T-helper 1 cell treated with Interleukin-12 subunit alpha and Interleukin-12 subunit beta and Interleukin-4 antibody, amounts not matched to agents 30 μg/mL and 1 μg/mL, for 36 hours (primary cell): ENCODE measurements at regions not wholly inside any gene's neighbourhood (a gene's known extent, or its start where the extent isn't known, plus 50 kb on each side); places are given as distances from the start of the nearest gene placed in this dataset.

Source experiments
- H3K27ac Mint-ChIP-seq: one replicate; pipeline ENCODE4 v1.8.0; 2021; ENCODE audit warnings: mild to moderate bottlenecking, mixed read lengths
- H3K27me3 Mint-ChIP-seq: one replicate; pipeline ENCODE4 v1.8.0; 2021; ENCODE audit warnings: low read depth, mixed read lengths
- H3K36me3 Mint-ChIP-seq: one replicate; pipeline ENCODE4 v1.8.0; 2021; ENCODE audit warnings: low read depth, mixed read lengths
- H3K4me1 Mint-ChIP-seq: one replicate; pipeline ENCODE4 v1.8.0; 2021; ENCODE audit warnings: low read depth, mixed read lengths
- H3K4me3 Mint-ChIP-seq: one replicate; pipeline ENCODE4 v1.8.0; 2021; ENCODE audit warnings: mild to moderate bottlenecking, moderate library complexity, mixed read lengths
- H3K9me3 Mint-ChIP-seq: one replicate; pipeline ENCODE4 v1.8.0; 2021; ENCODE audit warnings: mixed read lengths

GRCh38 chr6:9439621-9440330 is 975.1 kb downstream of the TFAP2A start:
- H3K27me3 Mint-ChIP-seq, result no peaks in the 10 kb centered on the region
- no peak overlapping the region for H3K27ac Mint-ChIP-seq
- no peaks in the 10 kb centered on the region for H3K36me3 Mint-ChIP-seq
- no peaks in the 10 kb centered on the region for H3K4me1 Mint-ChIP-seq
- peaks cover 12% of the 10 kb centered on the region for H3K9me3 Mint-ChIP-seq
- no peak overlapping the region for H3K4me3 Mint-ChIP-seq

- H3K4me1 Mint-ChIP-seq, result no peaks in the 10 kb centered on the region
- H3K27me3 Mint-ChIP-seq, result no peaks in the 10 kb centered on the region
- H3K27ac Mint-ChIP-seq, result no peak overlapping the region
- H3K4me3 Mint-ChIP-seq, result no peak overlapping the region
- peaks cover 4% of the 10 kb centered on the region for H3K9me3 Mint-ChIP-seq
- H3K36me3 Mint-ChIP-seq, result no peaks in the 10 kb centered on the region
Observed at GRCh38 chr6:9437836-9438235, 977.0 kb downstream of the TFAP2A start.

- Mint-ChIP-seq H3K36me3 (no peaks in the 10 kb centered on the region), H3K4me3 (no peak overlapping the region), H3K27me3 (no peaks in the 10 kb centered on the region), H3K27ac (no peak overlapping the region), H3K4me1 (no peaks in the 10 kb centered on the region), H3K9me3 (peaks cover 8% of the 10 kb centered on the region)
Observed at GRCh38 chr6:9435281-9435680, 979.6 kb downstream of the TFAP2A start.

DNA sequence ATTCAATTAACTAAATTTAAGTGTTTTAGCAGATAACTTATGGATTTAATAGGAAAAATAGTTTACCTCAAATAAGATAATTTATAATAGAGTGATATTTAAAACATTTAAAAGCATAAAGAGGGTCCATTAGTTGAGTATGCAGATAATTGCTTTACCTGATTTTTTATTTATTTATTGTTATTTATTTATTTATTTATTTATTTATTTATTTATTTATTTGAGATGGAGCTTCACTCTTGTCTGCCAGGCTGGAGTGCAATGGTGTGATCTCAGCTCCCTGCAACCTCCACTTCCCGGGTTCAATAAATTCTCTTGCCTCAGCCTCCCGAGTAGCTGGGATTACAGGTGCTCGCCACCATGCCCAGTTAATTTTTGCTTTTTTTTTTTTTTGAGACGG is 982.9 kb downstream of the TFAP2A start:
- Mint-ChIP-seq H3K4me1 (no peaks in the 10 kb centered on the region), H3K27me3 (no peaks in the 10 kb centered on the region), H3K9me3 (peaks cover 11% of the 10 kb centered on the region), H3K27ac (no peak overlapping the region), H3K4me3 (no peak overlapping the region), H3K36me3 (no peaks in the 10 kb centered on the region)

GRCh38 chr6:9428421-9429172 is 986.3 kb downstream of the TFAP2A start:
- Mint-ChIP-seq H3K27ac (no peak overlapping the region), H3K36me3 (no peaks in the 10 kb centered on the region), H3K27me3 (no peaks in the 10 kb centered on the region), H3K4me1 (no peaks in the 10 kb centered on the region), H3K4me3 (no peak overlapping the region), H3K9me3 (peaks cover 7% of the 10 kb centered on the region)

- Mint-ChIP-seq H3K27me3 (no peaks in the 10 kb centered on the region), H3K36me3 (no peaks in the 10 kb centered on the region), H3K4me3 (no peak overlapping the region), H3K4me1 (no peaks in the 10 kb centered on the region), H3K9me3 (no peaks in the 10 kb centered on the region), H3K27ac (no peak overlapping the region)
Observed at GRCh38 chr6:9422138-9422537, 986.8 kb upstream of the SLC35B3 start.

GRCh38 chr6:9420316-9421015 is 985.1 kb upstream of the SLC35B3 start:
- Mint-ChIP-seq H3K36me3 (no peaks in the 10 kb centered on the region), H3K4me3 (no peak overlapping the region), H3K9me3 (no peaks in the 10 kb centered on the region)

DNA sequence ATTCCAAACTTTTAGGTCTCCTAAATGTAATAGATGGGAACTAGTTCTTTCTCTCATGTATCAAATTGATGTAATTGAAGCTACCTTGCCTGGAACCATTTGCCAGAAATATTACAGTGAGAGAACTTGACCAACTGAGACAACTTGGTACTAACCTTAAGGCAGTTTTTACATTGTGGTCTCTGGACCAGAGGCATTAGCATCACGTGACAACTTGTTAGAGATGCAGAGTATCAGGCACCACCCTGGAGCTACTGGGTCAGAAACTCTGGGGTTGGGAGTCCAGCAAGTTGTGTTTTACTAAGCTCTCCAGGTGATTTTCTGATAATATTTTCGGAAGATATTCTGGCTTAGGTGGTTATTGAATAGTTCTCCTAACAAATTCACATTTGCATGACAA is 982.1 kb upstream of the SLC35B3 start:
- Mint-ChIP-seq H3K36me3 (no peaks in the 10 kb centered on the region), H3K27me3 (no peaks in the 10 kb centered on the region), H3K9me3 (no peaks in the 10 kb centered on the region), H3K4me3 (no peak overlapping the region), H3K27ac (no peak overlapping the region), H3K4me1 (no peaks in the 10 kb centered on the region)

More at GRCh38 chr6:9420316-9421015, 985.1 kb upstream of the SLC35B3 start:
- H3K27ac Mint-ChIP-seq, result no peak overlapping the region
- no peaks in the 10 kb centered on the region for H3K4me1 Mint-ChIP-seq
- H3K27me3 Mint-ChIP-seq, result no peaks in the 10 kb centered on the region

DNA sequence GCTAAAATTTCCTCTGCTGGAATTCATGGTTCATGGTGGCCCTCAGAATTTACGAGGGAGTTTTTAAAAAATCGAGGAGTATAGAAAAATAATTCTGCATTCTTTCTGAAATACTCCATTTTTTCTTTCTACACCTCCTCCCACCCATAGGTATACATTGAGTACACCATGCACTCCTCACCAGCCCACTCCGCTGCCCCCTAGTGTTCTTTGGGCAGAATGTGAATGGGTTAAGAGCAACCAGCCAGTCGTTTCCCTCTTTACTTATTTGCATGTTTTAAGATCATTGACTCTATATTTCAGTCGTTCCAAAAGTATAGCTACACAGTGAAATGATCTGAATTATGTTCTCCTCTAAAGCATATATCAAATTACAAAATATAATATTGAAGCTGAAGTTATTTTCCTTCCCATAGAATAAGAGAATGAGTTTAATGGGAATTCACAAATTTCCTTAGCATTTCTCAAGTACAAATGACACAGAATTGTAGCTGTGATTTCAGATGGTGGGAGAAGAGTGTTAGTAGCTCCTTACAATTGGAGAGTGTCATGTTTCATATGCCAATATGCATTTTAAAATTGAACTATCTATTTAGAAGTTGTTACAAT is 977.7 kb upstream of the SLC35B3 start:
- no peaks in the 10 kb centered on the region for H3K27me3 Mint-ChIP-seq
- H3K4me1 Mint-ChIP-seq, result no peaks in the 10 kb centered on the region
- no peak overlapping the region for H3K4me3 Mint-ChIP-seq
- no peaks in the 10 kb centered on the region for H3K9me3 Mint-ChIP-seq
- no peak overlapping the region for H3K27ac Mint-ChIP-seq
- no peaks in the 10 kb centered on the region for H3K36me3 Mint-ChIP-seq

DNA sequence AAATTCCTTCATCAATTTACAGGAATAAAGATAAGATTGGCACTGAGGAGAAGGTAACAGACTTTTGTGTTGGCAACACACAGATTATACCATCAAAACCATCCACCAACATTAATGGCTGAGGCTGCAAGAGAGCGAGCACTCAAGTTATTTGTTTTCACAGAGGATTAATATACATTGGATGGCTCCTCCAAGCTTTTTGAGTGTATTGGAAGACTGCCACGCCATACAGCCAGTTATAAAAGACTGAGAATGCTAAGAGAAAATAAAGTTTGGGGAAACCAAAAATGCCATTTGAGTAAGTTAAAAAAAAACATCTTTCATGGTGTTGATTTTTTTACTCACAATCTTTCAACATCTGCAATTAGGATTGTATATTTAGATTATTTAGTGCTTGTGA is 973.8 kb upstream of the SLC35B3 start:
- H3K36me3 Mint-ChIP-seq, result no peaks in the 10 kb centered on the region
- no peaks in the 10 kb centered on the region for H3K9me3 Mint-ChIP-seq
- no peaks in the 10 kb centered on the region for H3K27me3 Mint-ChIP-seq
- no peaks in the 10 kb centered on the region for H3K4me1 Mint-ChIP-seq
- H3K4me3 Mint-ChIP-seq, result no peak overlapping the region
- H3K27ac Mint-ChIP-seq, result no peak overlapping the region

DNA sequence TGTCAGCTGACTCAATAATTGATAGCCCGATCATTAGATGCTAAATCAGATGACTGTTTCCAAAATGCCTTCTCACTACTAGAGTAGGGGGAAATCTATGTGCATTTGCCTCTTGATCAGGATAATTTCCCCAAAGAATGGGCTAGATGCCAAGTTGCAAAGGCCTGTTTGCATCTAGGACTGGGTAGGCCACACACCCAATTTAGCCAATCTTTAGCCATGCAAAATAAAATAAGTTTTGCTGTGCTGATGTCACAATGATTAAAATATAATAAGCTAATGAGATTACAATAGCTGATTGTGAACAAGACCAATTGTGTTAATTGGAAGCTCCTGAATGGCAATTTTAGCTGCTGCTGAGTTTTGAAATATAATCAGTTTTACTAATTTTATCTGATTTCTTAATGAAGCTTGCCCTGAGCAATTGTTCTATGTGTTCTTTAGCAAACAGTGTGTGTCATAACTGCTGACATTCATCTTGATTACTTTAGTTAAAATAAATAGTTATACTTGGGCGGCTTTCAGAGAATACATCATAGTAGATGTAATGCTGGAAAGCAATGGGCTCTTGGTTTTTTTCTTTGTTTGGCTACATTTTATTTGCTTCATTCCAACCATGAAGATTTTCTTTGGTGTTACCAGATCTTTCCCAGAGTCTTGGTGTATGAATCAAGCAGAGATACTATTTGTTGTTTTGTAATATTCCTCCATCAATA is 973.2 kb upstream of the SLC35B3 start:
- no peaks in the 10 kb centered on the region for H3K9me3 Mint-ChIP-seq
- H3K27ac Mint-ChIP-seq, result no peak overlapping the region
- H3K4me3 Mint-ChIP-seq, result no peak overlapping the region
- H3K27me3 Mint-ChIP-seq, result no peaks in the 10 kb centered on the region
- H3K4me1 Mint-ChIP-seq, result no peaks in the 10 kb centered on the region
- no peaks in the 10 kb centered on the region for H3K36me3 Mint-ChIP-seq

- Mint-ChIP-seq H3K27me3 (no peaks in the 10 kb centered on the region), H3K36me3 (no peaks in the 10 kb centered on the region), H3K4me3 (no peak overlapping the region), H3K27ac (no peak overlapping the region), H3K9me3 (no peaks in the 10 kb centered on the region), H3K4me1 (no peaks in the 10 kb centered on the region)
Observed at GRCh38 chr6:9405825-9406224, 970.5 kb upstream of the SLC35B3 start.

DNA sequence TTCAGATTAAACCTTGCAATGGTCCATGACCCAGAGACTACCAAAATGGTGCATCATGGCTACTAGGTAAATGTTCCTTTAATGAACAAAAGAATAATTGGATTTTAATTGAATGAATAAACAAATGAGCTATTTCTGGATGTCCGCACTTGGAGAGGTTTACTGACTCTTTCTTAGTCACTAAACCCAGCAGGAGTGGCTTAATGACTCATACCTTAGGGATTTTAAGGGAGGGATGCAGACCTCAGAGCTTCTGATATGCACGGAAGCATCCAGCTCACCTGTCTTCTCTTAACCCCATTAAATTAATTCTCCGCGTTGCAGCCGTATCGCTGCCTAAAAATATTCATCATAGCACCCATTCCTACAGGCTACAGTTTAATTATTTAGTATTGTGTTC is 970.0 kb upstream of the SLC35B3 start:
- H3K4me3 Mint-ChIP-seq, result no peak overlapping the region
- no peaks in the 10 kb centered on the region for H3K9me3 Mint-ChIP-seq
- H3K4me1 Mint-ChIP-seq, result no peaks in the 10 kb centered on the region
- no peak overlapping the region for H3K27ac Mint-ChIP-seq
- H3K27me3 Mint-ChIP-seq, result no peaks in the 10 kb centered on the region
- no peaks in the 10 kb centered on the region for H3K36me3 Mint-ChIP-seq
